HepG2 (cell line): ENCODE measurements at regions not wholly inside any gene's neighbourhood (a gene's known extent, or its start where the extent isn't known, plus 50 kb on each side); places are given as distances from the start of the nearest gene placed in this dataset.

Experiments
- ATAC-seq: fragments of 200-7000 bp; cut with Tn5 transposase; 3 replicates; pipeline ENCODE4 v1.9.1; 2020; ENCODE audit warnings: mild to moderate bottlenecking, moderate library complexity
- BruUV-seq: library from RNA; stranded (reverse); fragments of 400-500 nt; replicated peaks from 2 replicates; lab custom pipeline; 2021; lab: Mats Ljungman, UMichigan
- CTCF ChIA-PET: fragments of 300-600 bp; formaldehyde crosslinking; extraction: SDS; loops from one replicate; lab custom pipeline; 2021; ENCODE audit warnings: low total read pairs, inconsistent platforms, low intra/inter-chr PET ratio; lab: Yijun Ruan, JAX
- POLR2A ChIA-PET: fragments of 350-600 bp; sonication (Branson Sonifier 250); formaldehyde crosslinking; loops from one replicate; lab custom pipeline; 2020; ENCODE audit warnings: antibody characterized with exemption, inconsistent platforms; lab: Yijun Ruan, JAX
- DNase-seq: peaks from one replicate; pipeline ENCODE4 v3.0.0-alpha.2; 2015; ENCODE audit warnings: low spot score
- FAIRE-seq: peaks from 3 replicates; lab custom pipeline; 2011; peaks lifted over from hg19 to GRCh38; lab: Jason Lieb, UNC
- H2AFZ ChIP-seq: one replicate; pipeline ENCODE4 v1.6.1; 2011; ENCODE audit warnings: low read length, inconsistent platforms
- H3K27ac ChIP-seq: fragments of 300-600 bp; 3 replicates; pipeline ENCODE4 v1.8.0; 2011; ENCODE audit warnings: mixed run types, mild to moderate bottlenecking, mixed read lengths, low read length, inconsistent platforms; ENCODE audit not compliant: insufficient read depth; ENCODE audit errors: extremely low read length
- H3K27me3 ChIP-seq, 2 experiments: fragments of 200-600 bp in 1 of 2; 2 replicates in 1 of 2; 3 replicates in 1 of 2; pipeline versions ENCODE4 v1.6.0 to v1.8.0; 2011; ENCODE audit warnings: low read length in 2 of 2, mild to moderate bottlenecking in 2 of 2, moderate library complexity in 2 of 2, inconsistent platforms in 1 of 2; ENCODE audit not compliant: insufficient read depth in 2 of 2, control insufficient read depth in 1 of 2
- H3K36me3 ChIP-seq, 2 experiments: fragments of 200-600 bp in 1 of 2; replicated peaks in 1 of 2; 2 replicates in 1 of 2; 3 replicates in 1 of 2; pipeline versions ENCODE4 v1.5.1 to v1.8.0; 2011; ENCODE audit warnings: low read length in 2 of 2, inconsistent platforms in 1 of 2; ENCODE audit not compliant: insufficient read depth in 2 of 2, control insufficient read depth in 1 of 2
- H3K4me1 ChIP-seq: 2 replicates; pipeline ENCODE4 v1.5.1; 2012; ENCODE audit warnings: low read length, inconsistent platforms; ENCODE audit not compliant: insufficient read depth
- H3K4me2 ChIP-seq: 2 replicates; pipeline ENCODE4 v1.6.0; 2011; ENCODE audit warnings: low read depth, low read length, inconsistent platforms
- H3K4me3 ChIP-seq, 3 experiments: fragments of 200-600 bp in 1 of 3; sonication (generic), shearing (Covaris generic) in 1 of 3; replicated peaks in 1 of 3; 2 replicates each; pipeline ENCODE4 v1.5.1; 2011 to 2016; ENCODE audit warnings: low read length in 3 of 3, inconsistent platforms in 2 of 3, low read depth in 2 of 3, mild to moderate bottlenecking in 2 of 3, control low read depth in 1 of 3, mixed read lengths in 1 of 3; ENCODE audit not compliant: insufficient read depth in 1 of 3
- H3K79me2 ChIP-seq: one replicate; pipeline ENCODE4 v1.6.1; 2011; ENCODE audit warnings: low read length, inconsistent platforms; ENCODE audit not compliant: insufficient read depth
- H3K9ac ChIP-seq: 2 replicates; pipeline ENCODE4 v1.6.0; 2011; ENCODE audit warnings: mild to moderate bottlenecking, low read depth, low read length, inconsistent platforms; ENCODE audit not compliant: insufficient read depth
- H3K9me3 ChIP-seq: 2 replicates; pipeline ENCODE4 v1.5.1; 2012; ENCODE audit warnings: mild to moderate bottlenecking, low read length
- H4K20me1 ChIP-seq: 2 replicates; pipeline ENCODE4 v1.6.0; 2011; ENCODE audit warnings: inconsistent platforms, mild to moderate bottlenecking, low read length, moderate library complexity; ENCODE audit not compliant: insufficient read depth
- EP300 ChIP-seq, 3 experiments: sonication (generic) in 1 of 3; formaldehyde crosslinking in 1 of 3; IDR thresholded peaks; 2 replicates each; pipeline versions ENCODE4 v1.5.1 to v1.6.1; 2011 to 2020; ENCODE audit warnings: low read depth in 2 of 3, low read length in 2 of 3, borderline replicate concordance in 1 of 3, improper control_type of control experiment in 1 of 3, mild to moderate bottlenecking in 1 of 3, missing genetic modification reagents in 1 of 3, moderate library complexity in 1 of 3
- EZH2 ChIP-seq: conservative IDR thresholded peaks from 2 replicates; pipeline ENCODE4 v1.6.1; 2012; ENCODE audit warnings: mild to moderate bottlenecking, low read depth, low read length, moderate library complexity
- FIP1L1 ChIP-seq: fragments of 200-400 bp; formaldehyde crosslinking; IDR thresholded peaks from 2 replicates; pipeline ENCODE4 v1.6.1; 2018; ENCODE audit warnings: low read depth, mild to moderate bottlenecking, low read length, moderate library complexity, borderline replicate concordance; ENCODE audit not compliant: insufficient read depth
- FOXP1 ChIP-seq, 2 experiments: fragments of 450-650 bp in 1 of 2; IDR thresholded peaks; 2 replicates each; pipeline ENCODE4 v1.6.1; 2017 to 2018; ENCODE audit warnings: antibody characterized with exemption in 1 of 2
- HNRNPLL ChIP-seq: fragments of 200-400 bp; formaldehyde crosslinking; IDR thresholded peaks from 2 replicates; pipeline ENCODE4 v1.6.1; 2017; ENCODE audit warnings: mild to moderate bottlenecking, low read depth, low read length; ENCODE audit not compliant: poor library complexity, severe bottlenecking
- IKZF4 ChIP-seq: sonication (generic); formaldehyde crosslinking; IDR thresholded peaks from 2 replicates; pipeline ENCODE4 v1.5.1; 2020; ENCODE audit warnings: borderline replicate concordance, mild to moderate bottlenecking, low read depth, missing genetic modification reagents; ENCODE audit errors: not compliant biosample characterization
- IRX3 ChIP-seq: sonication (generic); formaldehyde crosslinking; IDR thresholded peaks from 2 replicates; pipeline ENCODE4 v1.8.1; 2023; ENCODE audit warnings: mild to moderate bottlenecking, low read depth, missing genetic modification reagents, borderline replicate concordance
- NAIF1 ChIP-seq: sonication (generic); formaldehyde crosslinking; IDR thresholded peaks from 2 replicates; pipeline ENCODE4 v1.5.0; 2020; ENCODE audit warnings: mild to moderate bottlenecking, missing genetic modification reagents, borderline replicate concordance
- NCOR1 ChIP-seq: fragments of 200-600 bp; sonication (generic); IDR thresholded peaks from 2 replicates; pipeline ENCODE4 v1.7.0; 2017; ENCODE audit warnings: antibody characterized with exemption, low read length, borderline replicate concordance
- NFKB2 ChIP-seq: sonication (generic); formaldehyde crosslinking; IDR thresholded peaks from 2 replicates; pipeline ENCODE4 v1.4.0; 2020; ENCODE audit warnings: missing genetic modification reagents, borderline replicate concordance
- PHF21A ChIP-seq: sonication (generic); formaldehyde crosslinking; IDR thresholded peaks from 2 replicates; pipeline ENCODE4 v1.5.0; 2020; ENCODE audit warnings: mild to moderate bottlenecking, missing genetic modification reagents
- RFX1 ChIP-seq: fragments of 450-650 bp; IDR thresholded peaks from 2 replicates; pipeline ENCODE4 v1.6.1; 2017
- SNAPC2 ChIP-seq: sonication (generic); formaldehyde crosslinking; IDR thresholded peaks from 2 replicates; pipeline ENCODE4 v1.8.1; 2022; ENCODE audit warnings: mild to moderate bottlenecking, missing genetic modification reagents
- SNRNP70 ChIP-seq: fragments of 200-400 bp; formaldehyde crosslinking; IDR thresholded peaks from 2 replicates; pipeline ENCODE4 v1.6.1; 2017; ENCODE audit warnings: mild to moderate bottlenecking, low read depth, low read length, moderate library complexity
- TP53 ChIP-seq: sonication (generic); formaldehyde crosslinking; conservative IDR thresholded peaks from 2 replicates; pipeline ENCODE4 v1.4.0; 2020; ENCODE audit warnings: missing genetic modification reagents
- ZMAT3 ChIP-seq: sonication (generic); formaldehyde crosslinking; conservative IDR thresholded peaks from 2 replicates; pipeline ENCODE4 v1.7.0; 2021; ENCODE audit warnings: missing genetic modification reagents
- ZNF101 ChIP-seq: sonication (generic); formaldehyde crosslinking; IDR thresholded peaks from 2 replicates; pipeline ENCODE4 v1.4.0; 2020; ENCODE audit warnings: mild to moderate bottlenecking, low read depth, missing genetic modification reagents, borderline replicate concordance
- ZNF335 ChIP-seq: sonication (generic); formaldehyde crosslinking; IDR thresholded peaks from 2 replicates; pipeline ENCODE4 v1.4.0; 2020; ENCODE audit warnings: missing genetic modification reagents
- ZNF652 ChIP-seq: IDR thresholded peaks from 2 replicates; pipeline ENCODE4 v1.6.1; 2016; ENCODE audit warnings: low read depth, borderline replicate concordance
- WGBS: methylation state at CpG from one replicate; pipeline ENCODE4 v1.1.6; 2017; ENCODE audit warnings: low lambda C conversion rate; 5-methylcytosine and 5-hydroxymethylcytosine counted together
- in situ Hi-C: cut with HindIII; loops from 2 replicates; pipeline ENCODE4 v1.10.0; 2017; ENCODE audit warnings: low pct_unique_long_range_greater_than_20kb; ENCODE audit not compliant: extremely low pct_ligation_motif_present
- intact Hi-C: fragments of 100-400 bp; cut with micrococcal nuclease; formaldehyde crosslinking; loops from one replicate; pipeline ENCODE4 v1.10.0; 2022; ENCODE audit not compliant: unreplicated experiment
- TF ChIP-seq, protein P1 (sequence below): sonication (generic); formaldehyde crosslinking; IDR thresholded peaks from 2 replicates; pipeline ENCODE4 v1.9.0; 2021; ENCODE audit warnings: missing genetic modification reagents, borderline replicate concordance

GRCh38 chr10:60560451-60560850, 170.8 kb upstream of the ANK3 start:
- Histone ChIP-seq H3K4me2 (no peak overlapping the region), H3K79me2 (no peaks in the 10 kb centered on the region), H2AFZ (no peak overlapping the region), H3K4me1 (no peaks in the 10 kb centered on the region), H3K4me3 (no peak overlapping the region), H3K36me3 (no peaks in the 10 kb centered on the region), H3K27ac (no peak overlapping the region), H3K9me3 (no peaks in the 10 kb centered on the region), H3K27me3 (no peaks in the 10 kb centered on the region), H3K9ac (no peak overlapping the region), H4K20me1 (no peaks in the 10 kb centered on the region)
- ChIA-PET POLR2A (no interaction called here), CTCF (no interaction called here)
- intact Hi-C loops (no loop called here), in situ Hi-C loops (no loop called here)
- TF ChIP-seq HNRNPLL = no peak
- no peak for TF ChIP-seq IKZF4 (CRISPR knock-in tag)
- TF ChIP-seq RFX1 = no peak
- TF ChIP-seq EZH2 = no peak
- TF ChIP-seq ZNF335 (CRISPR knock-in tag) = no peak
- TF ChIP-seq PHF21A (CRISPR knock-in tag) = no peak
- TF ChIP-seq ZNF652 (CRISPR knock-in tag) = no peak
- no peak for TF ChIP-seq IRX3 (CRISPR knock-in tag)
- no peak for TF ChIP-seq EP300 (IDR thresholded peaks at IDR 0.05; ENCODE audit: low read depth in 2 of 2, low read length in 2 of 2)
- TF ChIP-seq EP300 (CRISPR knock-in tag; IDR thresholded peaks at IDR 0.05; ENCODE audit: borderline replicate concordance) = no peak
- TF ChIP-seq FIP1L1 = no peak
- TF ChIP-seq FOXP1 (IDR thresholded peaks at IDR 0.05) = no peak
- no peak for TF ChIP-seq FOXP1 (CRISPR knock-in tag; IDR thresholded peaks at IDR 0.05)
- TF ChIP-seq, protein P1, sequence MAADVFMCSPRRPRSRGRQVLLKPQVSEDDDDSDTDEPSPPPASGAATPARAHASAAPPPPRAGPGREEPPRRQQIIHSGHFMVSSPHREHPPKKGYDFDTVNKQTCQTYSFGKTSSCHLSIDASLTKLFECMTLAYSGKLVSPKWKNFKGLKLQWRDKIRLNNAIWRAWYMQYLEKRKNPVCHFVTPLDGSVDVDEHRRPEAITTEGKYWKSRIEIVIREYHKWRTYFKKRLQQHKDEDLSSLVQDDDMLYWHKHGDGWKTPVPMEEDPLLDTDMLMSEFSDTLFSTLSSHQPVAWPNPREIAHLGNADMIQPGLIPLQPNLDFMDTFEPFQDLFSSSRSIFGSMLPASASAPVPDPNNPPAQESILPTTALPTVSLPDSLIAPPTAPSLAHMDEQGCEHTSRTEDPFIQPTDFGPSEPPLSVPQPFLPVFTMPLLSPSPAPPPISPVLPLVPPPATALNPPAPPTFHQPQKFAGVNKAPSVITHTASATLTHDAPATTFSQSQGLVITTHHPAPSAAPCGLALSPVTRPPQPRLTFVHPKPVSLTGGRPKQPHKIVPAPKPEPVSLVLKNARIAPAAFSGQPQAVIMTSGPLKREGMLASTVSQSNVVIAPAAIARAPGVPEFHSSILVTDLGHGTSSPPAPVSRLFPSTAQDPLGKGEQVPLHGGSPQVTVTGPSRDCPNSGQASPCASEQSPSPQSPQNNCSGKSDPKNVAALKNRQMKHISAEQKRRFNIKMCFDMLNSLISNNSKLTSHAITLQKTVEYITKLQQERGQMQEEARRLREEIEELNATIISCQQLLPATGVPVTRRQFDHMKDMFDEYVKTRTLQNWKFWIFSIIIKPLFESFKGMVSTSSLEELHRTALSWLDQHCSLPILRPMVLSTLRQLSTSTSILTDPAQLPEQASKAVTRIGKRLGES (CRISPR knock-in tag) = no peak
- no peak for TF ChIP-seq TP53 (CRISPR knock-in tag)
- no peak for TF ChIP-seq NAIF1 (CRISPR knock-in tag)
- no peak for TF ChIP-seq NCOR1
- no peak for TF ChIP-seq SNRNP70
- no peak for TF ChIP-seq ZMAT3 (CRISPR knock-in tag)
- TF ChIP-seq ZNF101 (CRISPR knock-in tag) = no peak
- TF ChIP-seq SNAPC2 (CRISPR knock-in tag) = no peak
- no peak for TF ChIP-seq NFKB2
- ATAC-seq (no peak), DNase-seq (no peak), FAIRE-seq (no peak)
- BruUV-seq = no TSS peak
- 3% methylated on average over 2 of the region's 2 CpGs for WGBS
